ENCODE measurements at regions not wholly inside any gene's neighbourhood (a gene's known extent, or its start where the extent isn't known, plus 50 kb on each side); places are given as distances from the start of the nearest gene placed in this dataset.

DNA sequence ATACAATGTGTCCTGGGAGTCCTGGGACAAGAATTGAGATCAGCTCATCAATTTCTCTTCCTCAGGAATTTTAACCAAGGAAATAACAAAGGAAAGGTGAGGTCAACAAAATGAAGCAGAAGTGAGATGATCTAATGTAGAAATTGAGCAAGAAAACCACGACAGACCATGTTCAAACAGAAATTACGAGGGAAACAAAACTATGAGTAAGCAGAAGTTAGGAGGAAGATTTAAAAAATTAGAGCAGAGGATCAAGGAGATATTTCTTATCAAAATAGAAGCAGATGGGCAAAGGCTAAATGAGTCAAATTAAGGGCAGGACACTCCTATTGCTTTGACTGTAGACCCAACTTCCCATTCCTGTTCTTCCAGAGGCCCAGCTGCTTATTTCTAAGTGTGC, 97.4 kb downstream of the HINT1 start:
- no peaks in the 10 kb centered on the region for H3K9me3 ChIP-seq (ENCODE audit: low read depth)
- no peak overlapping the region for H3K4me3 ChIP-seq
- TF ChIP-seq, protein P1, sequence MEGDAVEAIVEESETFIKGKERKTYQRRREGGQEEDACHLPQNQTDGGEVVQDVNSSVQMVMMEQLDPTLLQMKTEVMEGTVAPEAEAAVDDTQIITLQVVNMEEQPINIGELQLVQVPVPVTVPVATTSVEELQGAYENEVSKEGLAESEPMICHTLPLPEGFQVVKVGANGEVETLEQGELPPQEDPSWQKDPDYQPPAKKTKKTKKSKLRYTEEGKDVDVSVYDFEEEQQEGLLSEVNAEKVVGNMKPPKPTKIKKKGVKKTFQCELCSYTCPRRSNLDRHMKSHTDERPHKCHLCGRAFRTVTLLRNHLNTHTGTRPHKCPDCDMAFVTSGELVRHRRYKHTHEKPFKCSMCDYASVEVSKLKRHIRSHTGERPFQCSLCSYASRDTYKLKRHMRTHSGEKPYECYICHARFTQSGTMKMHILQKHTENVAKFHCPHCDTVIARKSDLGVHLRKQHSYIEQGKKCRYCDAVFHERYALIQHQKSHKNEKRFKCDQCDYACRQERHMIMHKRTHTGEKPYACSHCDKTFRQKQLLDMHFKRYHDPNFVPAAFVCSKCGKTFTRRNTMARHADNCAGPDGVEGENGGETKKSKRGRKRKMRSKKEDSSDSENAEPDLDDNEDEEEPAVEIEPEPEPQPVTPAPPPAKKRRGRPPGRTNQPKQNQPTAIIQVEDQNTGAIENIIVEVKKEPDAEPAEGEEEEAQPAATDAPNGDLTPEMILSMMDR (IDR thresholded peaks at IDR 0.05; ENCODE audit: poor library complexity), result no peak
- TF ChIP-seq EZH2phosphoT487 (IDR thresholded peaks at IDR 0.05; ENCODE audit: low read depth, severe bottlenecking, unreplicated experiment) (no peak), EZH2 (IDR thresholded peaks at IDR 0.05; ENCODE audit: borderline replicate concordance) (no peak)
- no peaks in the 10 kb centered on the region for H3K4me1 ChIP-seq (ENCODE audit: insufficient read depth)
- H3K27ac ChIP-seq, result no peak overlapping the region
- H3K36me3 ChIP-seq (replicated peaks; ENCODE audit: insufficient read depth, low read depth), result no peaks in the 10 kb centered on the region
- H3K27me3 ChIP-seq, result no peaks in the 10 kb centered on the region
- H3K9me2 ChIP-seq (replicated peaks; ENCODE audit: insufficient read depth), result no peaks in the 10 kb centered on the region
- no peaks in the 10 kb centered on the region for H4K20me1 ChIP-seq (ENCODE audit: insufficient read depth, poor library complexity, severe bottlenecking)
- 58% methylated on average over 2 of the region's 2 CpGs for WGBS (ENCODE audit: low lambda C conversion rate, missing lambda C conversion rate)
- no peaks in the 10 kb centered on the region for H3K79me2 ChIP-seq
- no peak overlapping the region for H3K4me2 ChIP-seq
- no peak overlapping the region for H2AFZ ChIP-seq
- DNase-seq (ENCODE audit: low spot score), result no peak

DNA sequence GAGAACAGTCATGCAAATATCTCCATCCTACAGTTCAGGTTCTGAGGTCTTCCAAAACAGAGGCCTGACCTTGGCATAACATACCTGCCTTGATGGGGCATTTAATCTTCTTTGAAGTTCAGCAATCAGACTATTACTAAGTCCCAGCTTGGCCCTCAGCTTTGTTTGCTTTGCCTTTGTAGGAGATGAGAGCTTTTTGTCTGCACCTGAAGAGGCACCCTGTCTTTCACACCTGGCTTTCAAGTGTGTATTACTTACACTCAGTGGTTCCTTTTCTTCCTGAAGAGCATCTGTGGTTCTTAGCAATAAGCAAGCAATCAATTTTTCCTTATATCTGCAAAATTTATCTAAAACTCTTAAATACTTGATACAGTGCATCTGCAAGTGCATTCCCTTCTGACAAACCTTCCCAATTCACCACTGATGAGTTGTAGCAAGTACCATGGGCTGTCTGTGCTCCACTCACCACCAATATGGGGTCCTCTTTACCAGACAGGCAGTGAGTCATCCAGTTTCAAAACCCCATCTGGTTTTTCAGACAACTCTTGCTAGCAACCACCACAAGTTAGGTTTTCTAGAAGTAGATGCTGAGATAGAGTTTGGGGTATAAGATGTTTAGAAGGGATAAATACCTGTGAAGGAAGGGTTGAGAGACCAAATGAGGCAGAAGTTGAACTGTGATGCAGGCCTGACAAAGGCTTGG, 100.2 kb downstream of the HINT1 start:
- no peaks in the 10 kb centered on the region for H3K9me3 ChIP-seq (ENCODE audit: low read depth)
- TF ChIP-seq EZH2 (IDR thresholded peaks at IDR 0.05; ENCODE audit: borderline replicate concordance) (no peak), EZH2phosphoT487 (IDR thresholded peaks at IDR 0.05; ENCODE audit: low read depth, severe bottlenecking, unreplicated experiment) (no peak)
- TF ChIP-seq, protein P1 (IDR thresholded peaks at IDR 0.05; ENCODE audit: poor library complexity), result no peak

GRCh38 chr5:131042021-131042789, 122.9 kb downstream of the HINT1 start:
- Histone ChIP-seq H3K4me1 (ENCODE audit: insufficient read depth) (no peaks in the 10 kb centered on the region), H3K9me3 (ENCODE audit: low read depth) (no peaks in the 10 kb centered on the region), H3K4me2 (no peak overlapping the region), H3K27ac (no peak overlapping the region), H4K20me1 (ENCODE audit: insufficient read depth, poor library complexity, severe bottlenecking) (no peaks in the 10 kb centered on the region), H3K4me3 (no peak overlapping the region), H3K27me3 (no peaks in the 10 kb centered on the region), H3K9me2 (replicated peaks; ENCODE audit: insufficient read depth) (no peaks in the 10 kb centered on the region), H3K36me3 (replicated peaks; ENCODE audit: insufficient read depth, low read depth) (no peaks in the 10 kb centered on the region), H2AFZ (no peak overlapping the region), H3K79me2 (no peaks in the 10 kb centered on the region)
- WGBS (ENCODE audit: low lambda C conversion rate, missing lambda C conversion rate), result 75% methylated on average over 2 of the region's 2 CpGs
- DNase-seq (ENCODE audit: low spot score), result peak; percentile 7
- TF ChIP-seq, protein P1 (IDR thresholded peaks at IDR 0.05; ENCODE audit: poor library complexity), result no peak
- TF ChIP-seq EZH2 (IDR thresholded peaks at IDR 0.05; ENCODE audit: borderline replicate concordance), result no peak
- TF ChIP-seq EZH2phosphoT487 (IDR thresholded peaks at IDR 0.05; ENCODE audit: low read depth, severe bottlenecking, unreplicated experiment), result no peak

More for the DNA sequence above, 100.2 kb downstream of the HINT1 start:
- H3K4me1 ChIP-seq (ENCODE audit: insufficient read depth), result no peaks in the 10 kb centered on the region
- no peaks in the 10 kb centered on the region for H3K9me2 ChIP-seq (replicated peaks; ENCODE audit: insufficient read depth)
- no peak overlapping the region for H3K4me3 ChIP-seq
- no peaks in the 10 kb centered on the region for H3K79me2 ChIP-seq
- no peak overlapping the region for H3K4me2 ChIP-seq
- no peaks in the 10 kb centered on the region for H3K27me3 ChIP-seq
- H2AFZ ChIP-seq, result no peak overlapping the region
- no peaks in the 10 kb centered on the region for H3K36me3 ChIP-seq (replicated peaks; ENCODE audit: insufficient read depth, low read depth)
- no peak overlapping the region for H3K27ac ChIP-seq
- H4K20me1 ChIP-seq (ENCODE audit: insufficient read depth, poor library complexity, severe bottlenecking), result no peaks in the 10 kb centered on the region
- no peak for DNase-seq (ENCODE audit: low spot score)

All from hepatocyte (in vitro differentiated cells).